ENCODE measurements at regions not wholly inside any gene's neighbourhood (a gene's known extent, or its start where the extent isn't known, plus 50 kb on each side); places are given as distances from the start of the nearest gene placed in this dataset.
"Not testable (repeated sequence)": the region's sequence is repeated elsewhere in the genome, so short reads cannot be mapped to it uniquely, and the experiment has no call there.

- TF ChIP-seq CTCF (IDR thresholded peaks at IDR 0.05; ENCODE audit: borderline replicate concordance, extremely low read depth, low read length, poor library complexity, severe bottlenecking); EZH2 (IDR thresholded peaks at IDR 0.05; ENCODE audit: borderline replicate concordance, low read depth, low read length, severe bottlenecking): not testable (repeated sequence)
These were observed 51.4 kb upstream of the POMZP3 start for GRCh38 chr7:76678500-76678899.

Measured in DND-41 (cell line).